IPS-NIHi11 (cell line): ENCODE measurements at regions not wholly inside any gene's neighbourhood (a gene's known extent, or its start where the extent isn't known, plus 50 kb on each side); places are given as distances from the start of the nearest gene placed in this dataset.
"Not testable (repeated sequence)": the region's sequence is repeated elsewhere in the genome, so short reads cannot be mapped to it uniquely, and the experiment has no call there.

Experiments
- DNase-seq: peaks from one replicate; pipeline ENCODE4 v3.0.0; 2012; ENCODE audit warnings: mixed read lengths, low spot score

GRCh38 chr3:72176537-72177041 lies 391.6 kb upstream of the PROK2 start:
- DNase-seq, result no peak

- no peak for DNase-seq
Observed at GRCh38 chr3:72175296-72175858, 390.4 kb upstream of the PROK2 start.

- no peak for DNase-seq
Observed at GRCh38 chr3:72174890-72175289, 389.9 kb upstream of the PROK2 start.

- no peak for DNase-seq
Observed at GRCh38 chr3:72174040-72174439, 389.1 kb upstream of the PROK2 start.

GRCh38 chr3:72171946-72172345 lies 387.0 kb upstream of the PROK2 start:
- DNase-seq, result no peak

- no peak for DNase-seq
Observed at GRCh38 chr3:72171463-72171881, 386.5 kb upstream of the PROK2 start.

- no peak for DNase-seq
Observed at GRCh38 chr3:72169561-72170472, 384.9 kb upstream of the PROK2 start.

- no peak for DNase-seq
Observed at GRCh38 chr3:72169120-72169519, 384.2 kb upstream of the PROK2 start.

- DNase-seq, result no peak
Observed at GRCh38 chr3:72165808-72166207, 380.9 kb upstream of the PROK2 start.

GRCh38 chr3:72165317-72165716 lies 380.4 kb upstream of the PROK2 start:
- no peak for DNase-seq

- DNase-seq, result no peak
Observed at GRCh38 chr3:72164635-72164978, 379.7 kb upstream of the PROK2 start.

- no peak for DNase-seq
Observed at GRCh38 chr3:72163809-72164634, 379.1 kb upstream of the PROK2 start.

GRCh38 chr3:72162649-72163184 lies 377.8 kb upstream of the PROK2 start:
- DNase-seq, result no peak

GRCh38 chr3:72161881-72162595 lies 377.1 kb upstream of the PROK2 start:
- DNase-seq, result no peak

- not testable (repeated sequence) for DNase-seq
Observed at GRCh38 chr3:72161285-72161684, 376.3 kb upstream of the PROK2 start.

GRCh38 chr3:72160351-72160750 lies 375.4 kb upstream of the PROK2 start:
- no peak for DNase-seq

GRCh38 chr3:72159487-72159886 lies 374.5 kb upstream of the PROK2 start:
- DNase-seq, result no peak

GRCh38 chr3:72158639-72159326 lies 373.8 kb upstream of the PROK2 start:
- peak; percentile 39 for DNase-seq

- DNase-seq, result no peak
Observed at GRCh38 chr3:72157748-72158638, 373.0 kb upstream of the PROK2 start.
